ENCODE measurements at regions not wholly inside any gene's neighbourhood (a gene's known extent, or its start where the extent isn't known, plus 50 kb on each side); places are given as distances from the start of the nearest gene placed in this dataset.

DNA sequence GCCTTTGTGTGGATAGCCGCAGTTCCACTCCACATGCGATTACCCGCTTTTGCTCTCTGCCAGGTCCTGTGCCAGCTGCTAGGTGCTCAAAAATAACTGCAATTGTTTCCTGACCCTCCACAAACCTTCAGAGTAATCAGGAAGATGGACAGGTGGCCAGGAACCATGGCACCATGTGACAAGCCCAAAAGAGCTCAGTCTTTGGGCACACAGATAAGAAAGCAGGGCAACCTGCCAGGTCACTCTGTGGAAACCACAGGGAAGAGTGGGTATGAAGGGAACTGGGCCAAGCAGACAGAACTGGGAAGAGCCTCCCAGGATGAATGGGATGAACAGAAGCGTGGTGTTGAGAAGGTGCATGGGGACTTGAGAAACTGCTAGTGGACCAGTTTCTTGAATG, 79.4 kb upstream of the AGAP1 start:
- DNase-seq (ENCODE audit: low read depth): no peak

DNA sequence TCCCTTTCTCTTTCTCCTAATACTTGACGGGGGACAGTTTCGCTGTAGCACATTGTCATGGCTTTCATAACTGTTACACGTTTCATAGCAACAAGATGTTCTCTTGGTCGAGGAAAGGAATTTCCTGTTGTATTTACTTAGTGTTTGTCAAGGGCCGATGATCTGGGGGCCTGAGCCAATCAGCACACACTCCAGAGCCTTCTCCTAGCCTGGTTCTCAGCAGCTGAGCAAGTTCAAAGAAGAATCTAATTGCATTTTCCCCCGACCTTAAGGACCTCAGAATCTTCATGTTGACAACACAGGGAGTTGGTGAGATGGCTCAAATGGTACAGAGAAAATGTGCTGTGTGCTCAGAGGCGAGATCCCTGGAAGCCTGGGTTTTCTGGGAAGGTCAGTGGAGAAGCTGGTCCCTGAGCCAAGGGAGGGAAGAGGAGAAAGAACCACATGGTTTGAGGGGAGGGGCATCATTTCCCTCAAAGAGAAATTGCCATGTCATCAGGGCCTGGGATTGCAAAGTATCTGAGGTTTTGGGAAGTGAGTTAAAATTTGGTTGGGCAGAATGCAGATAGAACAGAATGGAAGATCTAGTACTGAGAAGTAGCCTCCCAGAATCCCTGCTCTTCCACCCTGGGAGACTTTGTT, 76.9 kb upstream of the AGAP1 start:
- DNase-seq (ENCODE audit: low read depth): no peak
- no peak overlapping the region for H3K4me3 ChIP-seq (ENCODE audit: low read depth, low read length)
- TF ChIP-seq, protein P1, sequence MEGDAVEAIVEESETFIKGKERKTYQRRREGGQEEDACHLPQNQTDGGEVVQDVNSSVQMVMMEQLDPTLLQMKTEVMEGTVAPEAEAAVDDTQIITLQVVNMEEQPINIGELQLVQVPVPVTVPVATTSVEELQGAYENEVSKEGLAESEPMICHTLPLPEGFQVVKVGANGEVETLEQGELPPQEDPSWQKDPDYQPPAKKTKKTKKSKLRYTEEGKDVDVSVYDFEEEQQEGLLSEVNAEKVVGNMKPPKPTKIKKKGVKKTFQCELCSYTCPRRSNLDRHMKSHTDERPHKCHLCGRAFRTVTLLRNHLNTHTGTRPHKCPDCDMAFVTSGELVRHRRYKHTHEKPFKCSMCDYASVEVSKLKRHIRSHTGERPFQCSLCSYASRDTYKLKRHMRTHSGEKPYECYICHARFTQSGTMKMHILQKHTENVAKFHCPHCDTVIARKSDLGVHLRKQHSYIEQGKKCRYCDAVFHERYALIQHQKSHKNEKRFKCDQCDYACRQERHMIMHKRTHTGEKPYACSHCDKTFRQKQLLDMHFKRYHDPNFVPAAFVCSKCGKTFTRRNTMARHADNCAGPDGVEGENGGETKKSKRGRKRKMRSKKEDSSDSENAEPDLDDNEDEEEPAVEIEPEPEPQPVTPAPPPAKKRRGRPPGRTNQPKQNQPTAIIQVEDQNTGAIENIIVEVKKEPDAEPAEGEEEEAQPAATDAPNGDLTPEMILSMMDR (IDR thresholded peaks at IDR 0.05; ENCODE audit: insufficient read depth, low read depth, low read length, missing control alignments): no peak

More for the DNA sequence above, 79.4 kb upstream of the AGAP1 start:
- TF ChIP-seq, protein P1 (IDR thresholded peaks at IDR 0.05; ENCODE audit: insufficient read depth, low read depth, low read length, missing control alignments): no peak
- no peak overlapping the region for H3K4me3 ChIP-seq (ENCODE audit: low read depth, low read length)

DNA sequence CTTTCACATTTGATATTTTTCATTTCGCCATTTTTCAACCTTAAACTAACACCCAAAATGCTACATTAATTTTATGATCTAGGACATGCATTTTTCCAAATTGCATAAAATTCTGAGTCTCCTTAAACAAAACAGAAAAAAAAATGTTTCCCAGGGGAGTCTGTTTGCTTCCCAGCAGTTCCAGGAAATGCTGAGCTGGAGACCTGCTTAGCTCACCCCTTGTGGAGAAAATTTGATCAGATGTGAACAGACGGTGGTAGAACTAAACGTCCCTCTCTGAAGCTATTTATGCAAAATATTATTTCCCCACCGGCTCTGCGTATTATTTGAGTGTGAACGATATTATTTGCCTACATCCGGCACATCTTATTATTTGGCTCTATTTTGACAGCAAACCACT, 74.9 kb upstream of the AGAP1 start:
- TF ChIP-seq, protein P1 (IDR thresholded peaks at IDR 0.05; ENCODE audit: insufficient read depth, low read depth, low read length, missing control alignments): no peak
- H3K4me3 ChIP-seq (ENCODE audit: low read depth, low read length): no peak overlapping the region
- DNase-seq (ENCODE audit: low read depth): no peak

DNA sequence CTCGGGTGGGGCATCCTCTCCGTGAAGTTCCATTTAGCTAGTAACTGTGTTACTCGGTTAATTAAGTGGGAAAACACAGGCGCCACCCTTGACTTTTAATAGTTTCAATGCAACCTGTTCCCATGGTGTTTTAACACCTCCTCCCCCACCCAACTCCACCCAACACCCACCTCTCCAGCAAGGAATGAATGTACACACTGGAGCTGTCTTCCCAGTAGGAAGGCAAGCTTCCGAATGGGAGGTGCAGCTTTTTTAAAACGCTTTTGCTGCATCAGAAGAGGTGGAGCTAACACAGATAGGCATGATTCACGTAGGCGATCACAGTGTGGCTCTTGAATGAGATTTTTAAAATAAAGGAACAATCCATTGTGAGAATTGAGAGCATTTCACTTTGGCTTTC, 73.8 kb upstream of the AGAP1 start:
- DNase-seq (ENCODE audit: low read depth): no peak
- H3K4me3 ChIP-seq (ENCODE audit: low read depth, low read length): no peak overlapping the region
- TF ChIP-seq, protein P1 (IDR thresholded peaks at IDR 0.05; ENCODE audit: insufficient read depth, low read depth, low read length, missing control alignments): no peak

DNA sequence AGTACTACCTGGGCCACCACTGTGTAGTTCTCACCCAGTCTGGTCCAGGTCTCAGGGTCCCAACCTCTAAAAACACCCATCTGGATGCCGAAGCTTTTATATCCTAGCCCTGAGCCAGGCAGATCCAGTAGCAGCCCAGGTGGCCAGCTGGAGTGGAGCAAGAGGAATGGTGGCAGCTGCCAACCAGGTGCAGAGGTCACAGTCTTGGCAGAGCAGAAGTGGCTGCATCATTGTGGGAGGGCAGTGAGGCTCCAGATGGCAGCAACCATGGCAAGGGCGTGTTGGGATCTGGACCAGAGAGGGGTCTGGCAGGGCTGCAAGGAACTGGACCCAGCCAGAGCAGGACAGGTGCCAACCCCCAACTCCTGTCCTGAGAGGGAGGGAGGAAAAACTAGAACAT, 72.2 kb upstream of the AGAP1 start:
- no peak for DNase-seq (ENCODE audit: low read depth)

DNA sequence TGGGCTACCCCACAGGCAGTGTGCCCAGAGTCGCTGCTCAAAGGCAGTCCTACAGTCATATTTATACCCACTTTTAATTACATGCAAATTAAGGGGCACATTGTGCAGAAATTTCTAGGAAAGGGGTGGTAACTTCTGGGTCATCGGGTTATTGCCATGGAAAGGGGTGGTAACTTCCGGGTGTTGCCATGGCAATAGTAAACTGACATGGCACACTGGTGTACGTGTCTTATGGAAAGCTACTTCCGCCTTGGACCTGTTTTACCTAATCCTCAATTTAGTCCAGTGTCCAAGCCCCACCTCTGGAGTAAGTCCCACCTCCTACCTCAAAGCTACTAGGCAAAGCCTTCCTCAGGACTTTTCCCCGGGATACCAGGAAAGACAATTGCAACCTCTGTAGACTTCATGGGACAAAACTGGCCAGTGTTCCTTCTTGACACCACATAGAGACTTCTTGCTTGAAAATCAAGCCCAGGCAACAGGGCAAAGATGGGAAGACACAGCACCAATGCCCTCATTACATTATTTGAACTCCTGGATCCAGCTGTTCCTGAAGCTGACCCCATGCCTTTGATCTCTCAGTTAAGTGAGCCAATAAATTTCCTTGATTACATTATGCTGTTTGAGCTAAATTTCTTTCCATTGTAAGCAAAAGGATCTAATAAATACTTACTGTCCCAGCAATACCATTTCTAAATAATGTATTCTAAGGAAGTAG, 63.3 kb upstream of the AGAP1 start:
- DNase-seq (ENCODE audit: low read depth): no peak
- no peak overlapping the region for H3K4me3 ChIP-seq (ENCODE audit: low read depth, low read length)
- TF ChIP-seq, protein P1 (IDR thresholded peaks at IDR 0.05; ENCODE audit: insufficient read depth, low read depth, low read length, missing control alignments): no peak

More for the DNA sequence above, 72.2 kb upstream of the AGAP1 start:
- TF ChIP-seq, protein P1 (IDR thresholded peaks at IDR 0.05; ENCODE audit: insufficient read depth, low read depth, low read length, missing control alignments): no peak
- no peak overlapping the region for H3K4me3 ChIP-seq (ENCODE audit: low read depth, low read length)
